Naive thymus-derived CD8-positive, alpha-beta T cell (primary cell): ENCODE measurements at regions not wholly inside any gene's neighbourhood (a gene's known extent, or its start where the extent isn't known, plus 50 kb on each side); places are given as distances from the start of the nearest gene placed in this dataset.
A peak's percentile ranks its signal among the peaks of the same experiment; 100 is the strongest.

Experiments used
- ATAC-seq, 2 donors: fragments of 150-1000 bp; cut with Tn5 transposase in 1 of 2; sonication (Bioruptor Pico), chemical (Tn5 transposase) in 1 of 2; 1 replicate in 1 of 2; 2 replicates in 1 of 2; pipeline ENCODE4 v1.10.0; 2021; ENCODE audit warnings: mild to moderate bottlenecking in 2 of 2, moderate library complexity in 2 of 2
- POLR2A ChIA-PET: fragments of 350-600 bp; sonication (Branson Sonifier 250); formaldehyde crosslinking; loops from one replicate; lab custom pipeline; 2021; ENCODE audit warnings: antibody characterized with exemption; lab: Charles Lee
- DNase-seq, 10 donors: peaks; one replicate each; pipeline versions ENCODE4 v3.0.0 to v3.0.0-alpha.2; 2020 to 2022
- H3K27ac Mint-ChIP-seq, 10 donors: one replicate each; pipeline ENCODE4 v1.8.0; 2020 to 2022; ENCODE audit warnings: mild to moderate bottlenecking in 10 of 10, mixed read lengths in 10 of 10, moderate library complexity in 4 of 10, inconsistent platforms in 1 of 10
- H3K27me3 Mint-ChIP-seq, 5 donors: one replicate each; pipeline ENCODE4 v1.8.0; 2021 to 2022; ENCODE audit warnings: mixed read lengths in 5 of 5
- H3K36me3 Mint-ChIP-seq, 3 donors: one replicate each; pipeline ENCODE4 v1.8.0; 2020 to 2022; ENCODE audit warnings: mixed read lengths in 3 of 3, mild to moderate bottlenecking in 2 of 3, inconsistent platforms in 1 of 3
- H3K4me1 Mint-ChIP-seq, 4 donors: one replicate each; pipeline ENCODE4 v1.8.0; 2021 to 2022; ENCODE audit warnings: mixed read lengths in 4 of 4
- H3K4me3 Mint-ChIP-seq, 10 donors: one replicate each; pipeline ENCODE4 v1.8.0; 2020 to 2022; ENCODE audit warnings: mild to moderate bottlenecking in 10 of 10, mixed read lengths in 10 of 10, moderate library complexity in 6 of 10, inconsistent platforms in 1 of 10
- H3K9me3 Mint-ChIP-seq, 9 donors: one replicate each; pipeline ENCODE4 v1.8.0; 2020 to 2022; ENCODE audit warnings: mixed read lengths in 9 of 9, mild to moderate bottlenecking in 3 of 9, inconsistent platforms in 1 of 9, moderate library complexity in 1 of 9

DNA sequence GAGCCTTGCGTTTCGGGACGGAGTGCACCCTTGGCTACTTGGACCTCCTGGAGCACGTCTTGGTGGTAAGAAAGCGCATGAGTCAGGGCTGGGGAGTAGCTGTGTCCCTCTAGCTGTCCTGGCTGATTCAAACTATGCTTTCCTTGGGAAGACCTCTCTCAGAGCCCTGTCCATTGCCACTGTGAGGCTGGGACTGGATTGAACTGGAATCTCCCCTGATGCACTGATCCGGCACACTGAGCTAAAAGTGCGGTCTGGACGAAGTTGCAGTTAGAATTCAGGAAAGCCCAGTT lies 232.6 kb upstream of the TPM1 start:
- POLR2A ChIA-PET, result no interaction called here
- ATAC-seq, result no peak
- H3K27me3 Mint-ChIP-seq, result no peaks in the 10 kb centered on the region
- no peaks in the 10 kb centered on the region for H3K36me3 Mint-ChIP-seq
- DNase-seq, result no peak
- H3K27ac Mint-ChIP-seq, result no peak overlapping the region
- no peak overlapping the region for H3K4me3 Mint-ChIP-seq
- no peaks in the 10 kb centered on the region for H3K9me3 Mint-ChIP-seq
- no peaks in the 10 kb centered on the region for H3K4me1 Mint-ChIP-seq

DNA sequence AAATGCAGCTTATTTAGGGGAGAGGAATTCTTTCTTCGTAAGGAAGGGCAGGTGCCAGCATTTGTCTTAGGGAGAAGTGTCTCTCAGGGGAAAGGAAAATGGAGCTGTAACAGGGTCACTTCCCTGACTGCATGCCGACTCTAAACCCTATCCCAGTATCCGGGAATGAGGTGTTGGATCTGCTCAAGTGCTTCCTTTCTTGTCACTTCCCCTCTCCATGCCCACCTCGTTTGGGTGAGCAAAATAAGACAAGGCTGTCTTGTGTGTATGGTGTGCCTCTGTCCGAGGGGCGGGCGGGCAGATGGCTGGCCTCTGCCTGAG lies 230.1 kb upstream of the TPM1 start:
- ATAC-seq (no peak), DNase-seq (no peak)
- no peaks in the 10 kb centered on the region for H3K4me1 Mint-ChIP-seq
- no peaks in the 10 kb centered on the region for H3K9me3 Mint-ChIP-seq
- no peaks in the 10 kb centered on the region for H3K27me3 Mint-ChIP-seq
- no peaks in the 10 kb centered on the region for H3K36me3 Mint-ChIP-seq
- H3K27ac Mint-ChIP-seq, result no peak overlapping the region
- no peak overlapping the region for H3K4me3 Mint-ChIP-seq
- POLR2A ChIA-PET, result no interaction called here

DNA sequence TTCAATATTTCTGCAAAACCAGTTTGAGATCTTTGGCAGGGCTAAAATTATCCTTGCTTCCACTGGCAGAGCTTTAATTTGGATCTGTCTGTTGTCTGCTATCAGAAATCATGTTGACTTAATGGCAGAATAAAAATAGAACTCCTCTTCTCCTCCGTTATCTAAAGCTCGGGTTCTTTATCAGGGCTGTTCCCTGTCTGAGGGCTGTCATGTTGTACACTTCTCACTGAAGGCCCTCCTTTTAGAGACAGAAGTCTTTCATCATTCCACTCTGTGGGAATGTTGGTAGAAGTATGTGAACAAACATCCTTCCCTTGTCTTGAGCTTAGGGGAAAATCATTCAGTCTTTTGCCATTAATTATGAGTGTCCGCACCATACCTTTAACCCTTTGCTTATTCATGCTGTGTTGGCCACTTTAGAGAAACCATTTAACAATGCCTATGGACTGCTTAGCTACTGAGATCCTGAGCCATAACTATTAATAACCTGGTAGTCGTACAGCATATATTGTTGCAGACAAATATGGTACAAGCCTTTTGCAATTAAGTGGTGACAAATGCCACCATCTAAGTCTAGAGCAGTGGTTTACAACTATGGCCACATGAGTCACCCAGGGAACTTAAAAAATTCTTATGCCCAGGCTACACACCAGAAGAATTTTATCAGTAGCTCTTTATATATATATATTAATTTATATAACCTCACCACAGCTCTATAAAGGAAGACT lies 226.0 kb upstream of the TPM1 start:
- POLR2A ChIA-PET, result no interaction called here
- no peak overlapping the region for H3K4me3 Mint-ChIP-seq
- DNase-seq (no peak), ATAC-seq (no peak)
- H3K9me3 Mint-ChIP-seq, result no peaks in the 10 kb centered on the region
- no peaks in the 10 kb centered on the region for H3K4me1 Mint-ChIP-seq
- H3K36me3 Mint-ChIP-seq, result no peaks in the 10 kb centered on the region
- peaks cover 0 to 9% (median 4%) of the 10 kb centered on the region in 5 donors for H3K27me3 Mint-ChIP-seq
- no peak overlapping the region for H3K27ac Mint-ChIP-seq

DNA sequence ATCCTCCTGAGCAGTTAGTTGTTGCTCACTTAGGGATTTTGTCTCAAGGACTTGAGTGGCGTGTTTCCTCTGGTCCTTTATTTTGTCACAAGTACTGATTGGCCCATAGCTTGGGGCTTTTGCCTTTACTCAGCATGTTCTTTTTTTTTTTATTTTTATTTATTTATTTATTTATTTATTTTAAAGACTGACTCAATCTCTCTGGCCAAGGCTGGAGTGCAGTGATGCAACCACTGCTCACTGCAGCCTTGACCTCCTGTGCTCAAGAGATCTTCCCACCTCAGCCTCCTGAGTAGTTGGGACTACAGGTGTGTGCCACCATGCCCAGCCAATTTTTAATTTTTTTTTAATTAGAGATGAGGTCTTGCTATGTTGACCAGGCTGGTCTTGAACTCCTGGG lies 223.9 kb upstream of the TPM1 start:
- H3K27me3 Mint-ChIP-seq, result peaks cover 0 to 9% (median 5%) of the 10 kb centered on the region in 5 donors
- H3K9me3 Mint-ChIP-seq, result no peaks in the 10 kb centered on the region
- POLR2A ChIA-PET, result no interaction called here
- ATAC-seq (no peak), DNase-seq (no peak)
- H3K4me1 Mint-ChIP-seq, result no peaks in the 10 kb centered on the region
- no peak overlapping the region for H3K27ac Mint-ChIP-seq
- H3K4me3 Mint-ChIP-seq, result no peak overlapping the region
- H3K36me3 Mint-ChIP-seq, result no peaks in the 10 kb centered on the region

DNA sequence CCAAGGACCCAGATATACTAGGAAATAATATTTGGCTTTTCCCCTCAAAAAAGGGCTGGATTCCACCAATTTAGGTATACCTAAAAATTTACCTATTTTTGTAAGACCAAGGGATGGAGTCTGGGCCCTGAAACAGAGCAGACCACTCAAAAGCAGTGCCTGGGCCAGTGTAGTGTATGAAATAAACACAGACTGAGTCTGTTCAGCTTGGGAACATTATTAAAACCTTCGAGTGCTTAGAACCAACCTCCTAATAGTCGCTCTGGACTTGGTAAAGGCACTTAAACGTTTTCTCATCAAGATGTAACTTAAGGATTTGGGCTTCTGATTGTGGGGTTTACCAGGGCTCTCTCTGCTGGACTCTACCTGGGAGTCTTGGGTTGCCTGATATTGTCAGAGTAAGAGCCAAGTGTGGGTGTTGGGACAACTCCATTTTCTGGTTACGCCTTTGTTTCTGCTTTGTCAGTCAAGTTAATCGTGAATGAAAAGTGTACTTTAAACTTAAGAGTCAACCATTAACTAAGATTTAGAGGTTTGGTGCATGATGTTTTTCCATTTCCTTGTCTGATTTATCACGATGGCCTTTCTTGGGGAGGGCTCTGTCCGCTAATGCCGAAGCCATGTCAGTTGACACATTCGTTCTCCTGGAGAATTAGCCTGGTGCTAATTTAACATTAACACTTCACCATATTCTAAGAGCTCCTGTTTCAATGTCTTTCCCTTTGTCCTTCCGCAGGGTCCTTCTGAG lies 221.0 kb upstream of the TPM1 start:
- H3K4me1 Mint-ChIP-seq, result no peaks in the 10 kb centered on the region
- peak overlapping the region in 1 of 10 donors; percentile 54 for H3K27ac Mint-ChIP-seq
- POLR2A ChIA-PET, result no interaction called here
- H3K4me3 Mint-ChIP-seq, result no peak overlapping the region
- H3K27me3 Mint-ChIP-seq, result peaks cover 0 to 9% (median 5%) of the 10 kb centered on the region in 5 donors
- DNase-seq (no peak), ATAC-seq (no peak)
- H3K36me3 Mint-ChIP-seq, result no peaks in the 10 kb centered on the region
- no peaks in the 10 kb centered on the region for H3K9me3 Mint-ChIP-seq

DNA sequence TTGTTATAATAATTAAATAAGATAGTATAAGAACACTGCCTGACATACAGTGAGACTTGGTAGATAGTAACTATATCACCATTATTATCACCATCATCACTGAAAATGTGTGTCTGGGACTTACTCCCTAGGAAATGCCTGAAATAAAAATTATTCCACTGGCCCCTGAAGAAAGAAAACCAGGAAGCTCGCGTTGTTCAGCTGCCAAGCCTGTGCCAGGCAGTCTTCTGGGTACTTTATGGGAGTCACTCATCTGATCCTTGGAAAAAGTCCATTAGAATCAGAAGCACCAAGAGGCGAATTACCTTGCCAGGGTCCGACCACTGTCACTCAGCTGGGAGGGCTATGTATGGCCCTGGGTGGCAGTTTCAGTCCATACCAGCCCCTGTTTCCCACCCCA lies 220.3 kb upstream of the TPM1 start:
- ATAC-seq, result no peak
- Mint-ChIP-seq H3K36me3 (no peaks in the 10 kb centered on the region), H3K4me3 (no peak overlapping the region), H3K27ac (no peak overlapping the region), H3K27me3 (peaks cover 0 to 9% (median 5%) of the 10 kb centered on the region in 5 donors), H3K4me1 (no peaks in the 10 kb centered on the region), H3K9me3 (no peaks in the 10 kb centered on the region)
- no peak for DNase-seq
- POLR2A ChIA-PET, result no interaction called here

DNA sequence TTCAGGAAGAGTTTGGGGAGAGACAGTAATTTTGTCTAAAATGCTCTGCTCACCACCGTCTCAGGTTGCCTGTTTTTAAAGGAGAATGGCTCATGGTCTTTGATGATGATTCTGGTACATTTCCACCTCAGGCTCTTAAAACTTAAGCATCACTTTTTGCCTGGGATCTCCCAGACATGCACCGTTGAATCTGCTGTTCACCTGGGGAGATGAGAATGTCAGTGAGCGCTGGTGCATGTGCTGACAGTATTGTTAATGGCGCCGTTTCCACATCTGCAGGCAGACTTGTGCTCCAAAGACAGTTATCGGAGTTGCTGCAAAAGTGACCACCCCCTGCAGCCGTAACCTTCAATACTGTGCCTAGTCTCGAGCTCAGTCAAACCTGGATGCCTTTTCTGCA lies 219.0 kb upstream of the TPM1 start:
- Mint-ChIP-seq H3K4me1 (no peaks in the 10 kb centered on the region), H3K27ac (peak overlapping the region in 1 of 10 donors; percentile 32), H3K27me3 (peaks cover 0 to 5% (median 3%) of the 10 kb centered on the region in 5 donors), H3K9me3 (no peaks in the 10 kb centered on the region), H3K36me3 (no peaks in the 10 kb centered on the region), H3K4me3 (no peak overlapping the region)
- ATAC-seq (no peak), DNase-seq (no peak)
- POLR2A ChIA-PET, result no interaction called here

DNA sequence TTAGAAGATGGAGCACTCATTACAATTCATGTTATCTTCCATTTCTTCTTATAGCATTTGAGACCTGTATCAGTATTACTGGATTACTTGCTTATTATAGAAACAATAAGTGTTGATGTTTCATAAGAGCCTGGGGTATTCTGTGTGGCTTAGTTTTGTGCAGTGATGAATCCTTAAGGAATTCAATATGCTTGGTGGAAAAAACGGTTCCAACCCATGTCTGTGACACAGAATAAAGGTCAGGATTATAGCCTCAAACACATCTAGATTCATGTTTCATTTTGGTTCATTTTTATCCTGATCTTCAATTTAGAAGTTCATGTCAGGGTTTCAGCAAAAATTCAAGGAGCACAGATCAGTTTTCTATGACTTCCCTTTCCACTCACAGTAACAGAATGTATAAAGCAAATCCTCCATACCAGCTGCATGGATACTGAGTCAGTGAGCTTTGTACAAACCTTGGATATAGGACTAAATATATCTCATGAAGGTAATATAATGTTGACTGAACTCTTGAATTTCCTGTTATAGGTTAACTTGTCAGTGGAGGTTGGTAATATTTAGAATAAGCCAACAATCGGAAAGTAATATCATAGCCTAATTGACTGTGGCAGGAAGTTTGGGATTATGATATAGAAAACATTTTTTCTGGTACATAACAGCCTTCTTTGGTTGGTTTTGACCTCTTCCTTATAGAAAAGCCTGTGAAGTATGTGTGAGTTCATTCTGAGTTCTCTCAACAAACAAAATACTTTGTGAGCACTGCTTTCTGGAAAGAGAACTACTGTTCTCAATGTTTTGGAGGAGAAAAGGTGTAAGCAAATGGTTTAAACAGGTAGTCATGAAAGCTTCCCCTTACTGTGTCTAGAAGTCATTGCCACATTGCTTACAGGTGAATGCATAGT lies 218.2 kb upstream of the TPM1 start:
- Mint-ChIP-seq H3K27ac (peak overlapping the region in 1 of 10 donors; percentile 32), H3K4me3 (no peak overlapping the region), H3K27me3 (peaks cover 0 to 5% (median 3%) of the 10 kb centered on the region in 5 donors), H3K4me1 (no peaks in the 10 kb centered on the region), H3K36me3 (no peaks in the 10 kb centered on the region), H3K9me3 (no peaks in the 10 kb centered on the region)
- ATAC-seq (no peak), DNase-seq (no peak)
- POLR2A ChIA-PET, result no interaction called here

DNA sequence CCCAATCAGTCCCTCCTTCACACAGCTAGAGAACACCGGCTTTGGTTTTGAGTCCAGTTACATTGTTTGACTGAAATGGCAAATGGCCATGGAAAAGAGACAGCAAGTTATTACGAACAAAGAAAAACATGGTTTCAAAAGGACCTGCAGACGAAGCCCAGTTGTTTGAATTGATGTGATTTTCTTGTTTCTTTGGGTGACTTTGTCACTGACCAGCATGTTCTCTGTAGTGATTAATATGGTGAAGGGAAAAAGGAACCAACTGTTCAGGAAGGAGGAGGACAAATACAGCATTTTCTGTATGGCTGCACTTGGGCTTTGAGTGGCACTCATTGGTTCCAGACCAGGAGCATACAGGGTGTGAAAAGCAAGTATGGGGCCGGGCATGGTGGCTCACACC lies 217.4 kb upstream of the TPM1 start:
- Mint-ChIP-seq H3K4me1 (no peaks in the 10 kb centered on the region), H3K4me3 (no peak overlapping the region), H3K36me3 (no peaks in the 10 kb centered on the region), H3K27ac (no peak overlapping the region), H3K9me3 (no peaks in the 10 kb centered on the region), H3K27me3 (peaks cover 0 to 1% (median 0%) of the 10 kb centered on the region in 5 donors)
- POLR2A ChIA-PET, result no interaction called here
- no peak for DNase-seq
- no peak for ATAC-seq

DNA sequence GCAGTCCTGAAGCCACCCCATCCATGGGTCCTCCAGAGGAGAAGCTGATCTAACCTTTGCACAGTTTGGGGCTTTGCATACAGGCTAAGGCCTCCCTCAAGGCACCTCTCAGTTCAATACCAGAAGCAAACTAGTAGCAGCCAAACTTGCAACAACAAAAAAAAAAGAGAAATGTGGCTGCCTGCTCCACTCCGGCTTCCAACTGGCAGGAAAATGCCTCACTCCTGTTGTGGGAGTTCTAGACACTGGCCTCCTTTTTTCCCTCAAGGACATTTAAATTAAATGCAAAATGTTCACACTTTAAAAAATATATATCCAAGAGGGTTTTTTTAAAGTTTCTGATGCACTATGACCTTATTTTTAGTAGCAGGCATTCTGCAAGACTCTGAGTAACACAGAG lies 216.0 kb upstream of the TPM1 start:
- no peak overlapping the region for H3K27ac Mint-ChIP-seq
- H3K27me3 Mint-ChIP-seq, result peaks cover 0 to 1% (median 0%) of the 10 kb centered on the region in 5 donors
- ATAC-seq (no peak), DNase-seq (no peak)
- POLR2A ChIA-PET, result no interaction called here
- H3K36me3 Mint-ChIP-seq, result no peaks in the 10 kb centered on the region
- H3K4me1 Mint-ChIP-seq, result no peaks in the 10 kb centered on the region
- H3K4me3 Mint-ChIP-seq, result no peak overlapping the region
- H3K9me3 Mint-ChIP-seq, result no peaks in the 10 kb centered on the region

DNA sequence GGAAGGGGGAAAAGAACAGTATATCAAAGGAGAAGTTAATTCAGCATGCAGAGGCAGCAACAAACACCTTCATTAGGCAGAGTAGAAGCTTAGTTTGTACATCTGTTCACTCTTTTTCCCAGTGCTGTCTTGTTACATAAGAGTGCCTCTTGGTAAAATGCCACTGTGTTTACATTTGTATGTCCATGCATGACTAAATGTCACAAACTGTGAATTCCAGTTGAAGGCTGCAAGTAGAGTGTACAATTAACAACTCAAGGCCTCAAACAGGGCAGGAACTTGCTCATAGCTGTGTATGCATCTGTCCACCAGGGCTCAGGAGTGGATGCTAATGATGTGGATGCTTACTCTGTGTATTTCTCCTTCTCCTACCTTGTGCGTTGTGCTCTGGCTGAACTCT lies 214.2 kb upstream of the TPM1 start:
- DNase-seq (no peak), ATAC-seq (no peak)
- Mint-ChIP-seq H3K4me1 (no peaks in the 10 kb centered on the region), H3K9me3 (no peaks in the 10 kb centered on the region), H3K36me3 (no peaks in the 10 kb centered on the region), H3K4me3 (no peak overlapping the region), H3K27me3 (no peaks in the 10 kb centered on the region), H3K27ac (no peak overlapping the region)
- POLR2A ChIA-PET, result no interaction called here

DNA sequence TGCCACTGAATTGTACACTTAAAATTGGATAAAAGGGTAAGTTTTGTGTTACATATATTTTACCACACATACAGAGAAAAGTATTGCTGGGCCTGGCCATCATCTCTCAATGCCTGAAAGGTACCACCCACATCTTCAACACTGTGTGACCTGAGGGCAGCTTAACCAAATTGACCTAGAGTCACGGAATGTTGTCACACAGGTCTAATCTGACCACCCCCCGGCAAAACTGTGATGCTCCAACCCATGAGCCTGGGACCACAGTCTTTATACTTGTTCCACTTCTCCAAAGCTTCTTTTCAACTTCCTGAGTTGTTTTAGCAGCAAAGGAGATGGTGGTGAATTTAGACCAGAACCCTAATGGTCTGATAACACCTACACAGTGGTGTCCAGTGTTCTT lies 210.3 kb upstream of the TPM1 start:
- ATAC-seq (no peak), DNase-seq (no peak)
- Mint-ChIP-seq H3K36me3 (no peaks in the 10 kb centered on the region), H3K27ac (no peak overlapping the region), H3K9me3 (no peaks in the 10 kb centered on the region), H3K4me1 (no peaks in the 10 kb centered on the region), H3K4me3 (no peak overlapping the region), H3K27me3 (no peaks in the 10 kb centered on the region)
- POLR2A ChIA-PET, result no interaction called here

DNA sequence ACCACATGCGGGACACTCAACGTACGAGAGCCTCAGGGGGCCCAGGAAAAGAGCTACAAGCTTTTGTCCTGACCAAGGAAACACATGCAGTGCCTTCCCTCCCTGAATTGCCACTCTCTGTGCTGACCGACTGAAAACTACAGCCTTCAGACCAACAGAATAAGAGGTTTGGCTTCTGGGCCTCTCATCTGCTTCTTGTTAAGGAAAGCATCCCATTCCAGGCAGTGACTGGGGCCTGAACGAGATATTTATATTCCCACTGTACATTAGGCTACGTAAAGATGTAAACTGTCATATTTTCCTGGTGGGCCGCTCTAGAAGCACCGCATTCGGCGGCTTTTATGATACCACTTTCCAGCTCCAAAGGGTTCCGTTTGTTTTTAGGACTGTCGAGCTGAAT lies 208.9 kb upstream of the TPM1 start:
- H3K36me3 Mint-ChIP-seq, result no peaks in the 10 kb centered on the region
- POLR2A ChIA-PET, result no interaction called here
- H3K27me3 Mint-ChIP-seq, result no peaks in the 10 kb centered on the region
- DNase-seq (no peak), ATAC-seq (no peak)
- H3K27ac Mint-ChIP-seq, result no peak overlapping the region
- no peaks in the 10 kb centered on the region for H3K9me3 Mint-ChIP-seq
- no peaks in the 10 kb centered on the region for H3K4me1 Mint-ChIP-seq
- no peak overlapping the region for H3K4me3 Mint-ChIP-seq
